ENCODE measurements at regions not wholly inside any gene's neighbourhood (a gene's known extent, or its start where the extent isn't known, plus 50 kb on each side); places are given as distances from the start of the nearest gene placed in this dataset.

DNA sequence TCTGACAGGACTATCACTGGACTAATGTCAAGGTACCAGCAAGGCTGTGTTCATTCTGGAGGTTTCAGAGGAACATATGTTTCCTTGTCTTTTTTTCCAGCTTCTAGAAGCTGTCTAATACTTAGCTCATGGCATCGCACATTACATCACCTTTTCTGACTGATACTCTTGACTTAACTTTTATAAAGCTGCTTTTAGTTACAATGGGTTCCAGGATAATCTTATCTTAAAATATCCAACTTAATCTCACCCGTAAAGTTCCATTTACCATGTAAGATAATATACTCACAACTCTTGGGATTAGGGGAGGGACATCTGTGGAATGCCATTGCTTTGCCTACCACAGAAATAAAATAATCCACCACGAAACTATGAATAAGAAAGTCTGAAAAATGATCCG lies 394.2 kb downstream of the CDH19 start:
- TF ChIP-seq, protein P1, sequence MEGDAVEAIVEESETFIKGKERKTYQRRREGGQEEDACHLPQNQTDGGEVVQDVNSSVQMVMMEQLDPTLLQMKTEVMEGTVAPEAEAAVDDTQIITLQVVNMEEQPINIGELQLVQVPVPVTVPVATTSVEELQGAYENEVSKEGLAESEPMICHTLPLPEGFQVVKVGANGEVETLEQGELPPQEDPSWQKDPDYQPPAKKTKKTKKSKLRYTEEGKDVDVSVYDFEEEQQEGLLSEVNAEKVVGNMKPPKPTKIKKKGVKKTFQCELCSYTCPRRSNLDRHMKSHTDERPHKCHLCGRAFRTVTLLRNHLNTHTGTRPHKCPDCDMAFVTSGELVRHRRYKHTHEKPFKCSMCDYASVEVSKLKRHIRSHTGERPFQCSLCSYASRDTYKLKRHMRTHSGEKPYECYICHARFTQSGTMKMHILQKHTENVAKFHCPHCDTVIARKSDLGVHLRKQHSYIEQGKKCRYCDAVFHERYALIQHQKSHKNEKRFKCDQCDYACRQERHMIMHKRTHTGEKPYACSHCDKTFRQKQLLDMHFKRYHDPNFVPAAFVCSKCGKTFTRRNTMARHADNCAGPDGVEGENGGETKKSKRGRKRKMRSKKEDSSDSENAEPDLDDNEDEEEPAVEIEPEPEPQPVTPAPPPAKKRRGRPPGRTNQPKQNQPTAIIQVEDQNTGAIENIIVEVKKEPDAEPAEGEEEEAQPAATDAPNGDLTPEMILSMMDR (IDR thresholded peaks at IDR 0.05), result no peak
- TF ChIP-seq POLR2A (IDR thresholded peaks at IDR 0.05), result no peak
